SK-N-SH (cell line): ENCODE measurements at regions not wholly inside any gene's neighbourhood (a gene's known extent, or its start where the extent isn't known, plus 50 kb on each side); places are given as distances from the start of the nearest gene placed in this dataset.

Experiments used
- CTCF ChIA-PET: fragments of 300-600, 350-600 bp; formaldehyde crosslinking; extraction: SDS; loops from one replicate; lab custom pipeline; 2021; lab: Yijun Ruan, JAX
- POLR2A ChIA-PET: fragments of 350-600 bp; sonication (Branson Sonifier 250); formaldehyde crosslinking; extraction: SDS; loops from one replicate; lab custom pipeline; 2020; ENCODE audit warnings: antibody characterized with exemption, inconsistent platforms; lab: Yijun Ruan, JAX
- DNase-seq: peaks from one replicate; pipeline ENCODE4 v3.0.0; 2012
- H2AFZ ChIP-seq: fragments of 200-600 bp; sonication (generic); 2 replicates; pipeline ENCODE4 v1.8.1; 2016; ENCODE audit warnings: antibody characterized with exemption, mild to moderate bottlenecking, low read depth
- H3F3A ChIP-seq: fragments of 200-600 bp; sonication (generic); replicated peaks from 2 replicates; pipeline ENCODE3; 2016; ENCODE audit warnings: antibody characterized with exemption, mild to moderate bottlenecking; ENCODE audit not compliant: insufficient read depth
- H3K27ac ChIP-seq, 2 experiments: fragments of 200-500 bp in 1 of 2; fragments of 200-600 bp in 1 of 2; sonication (Bioruptor generic) in 1 of 2; sonication (generic), shearing (Covaris generic) in 1 of 2; 2 replicates each; pipeline versions ENCODE4 v1.5.1 to v1.6.1; 2014 to 2016; ENCODE audit warnings: low read depth in 2 of 2, inconsistent platforms in 1 of 2, low read length in 1 of 2, mild to moderate bottlenecking in 1 of 2, mixed read lengths in 1 of 2
- H3K27me3 ChIP-seq: fragments of 200-600 bp; sonication (generic), shearing (Covaris generic); 2 replicates; pipeline ENCODE4 v1.6.1; 2016; ENCODE audit warnings: mixed run types; ENCODE audit not compliant: insufficient read depth
- H3K36me3 ChIP-seq, 2 experiments: fragments of 200-500 bp in 1 of 2; fragments of 200-600 bp in 1 of 2; sonication (Bioruptor generic) in 1 of 2; sonication (generic) in 1 of 2; replicated peaks in 1 of 2; 2 replicates each; pipeline versions ENCODE3 to v1.5.1; 2014 to 2016; ENCODE audit warnings: low read length in 1 of 2, mild to moderate bottlenecking in 1 of 2; ENCODE audit not compliant: insufficient read depth in 2 of 2, control insufficient read depth in 1 of 2
- H3K4me1 ChIP-seq, 2 experiments: fragments of 200-500 bp in 1 of 2; fragments of 200-600 bp in 1 of 2; sonication (Bioruptor generic) in 1 of 2; sonication (generic), shearing (Covaris generic) in 1 of 2; 2 replicates each; pipeline versions ENCODE4 v1.5.1 to v1.6.1; 2014 to 2016; ENCODE audit warnings: low read depth in 1 of 2, low read length in 1 of 2, mixed run types in 1 of 2; ENCODE audit not compliant: insufficient read depth in 2 of 2, control insufficient read depth in 1 of 2
- H3K4me2 ChIP-seq: fragments of 200-600 bp; sonication (generic), shearing (Covaris generic); 2 replicates; pipeline ENCODE4 v1.6.1; 2017; ENCODE audit warnings: mixed run types
- H3K4me3 ChIP-seq, 2 experiments: fragments of 200-500 bp in 1 of 2; fragments of 200-600 bp in 1 of 2; sonication (Bioruptor generic) in 1 of 2; sonication (generic), shearing (Covaris generic) in 1 of 2; 2 replicates each; pipeline versions ENCODE4 v1.5.1 to v1.8.1; 2014 to 2016; ENCODE audit warnings: low read depth in 2 of 2, inconsistent platforms in 1 of 2, low read length in 1 of 2, mild to moderate bottlenecking in 1 of 2, mixed read lengths in 1 of 2, moderate library complexity in 1 of 2
- H3K79me2 ChIP-seq: fragments of 200-600 bp; sonication (generic); 2 replicates; pipeline ENCODE4 v1.8.1; 2017; ENCODE audit warnings: mild to moderate bottlenecking; ENCODE audit not compliant: insufficient read depth
- H3K9ac ChIP-seq: fragments of 200-600 bp; sonication (generic); 2 replicates; pipeline ENCODE4 v1.6.1; 2017; ENCODE audit warnings: mixed run types
- H3K9me2 ChIP-seq: fragments of 200-600 bp; sonication (generic); 2 replicates; pipeline ENCODE4 v1.6.1; 2017; ENCODE audit warnings: mixed run types
- H3K9me3 ChIP-seq: fragments of 200-600 bp; sonication (generic); 2 replicates; pipeline ENCODE4 v1.6.1; 2017; ENCODE audit warnings: mixed run types, mild to moderate bottlenecking, moderate library complexity
- H4K20me1 ChIP-seq: fragments of 200-600 bp; sonication (generic); 2 replicates; pipeline ENCODE4 v1.6.1; 2017; ENCODE audit warnings: mild to moderate bottlenecking, mixed run types; ENCODE audit not compliant: insufficient read depth
- EZH2phosphoT487 ChIP-seq: fragments of 200-600 bp; sonication (generic); IDR thresholded peaks from 2 replicates; pipeline ENCODE4 v1.6.1; 2017; ENCODE audit warnings: low read depth, mixed run types, mild to moderate bottlenecking, antibody characterized with exemption, moderate library complexity, borderline replicate concordance
- MEF2A ChIP-seq: IDR thresholded peaks from 2 replicates; pipeline ENCODE4 v1.4.0; 2012; ENCODE audit warnings: low read depth, borderline replicate concordance
- MXI1 ChIP-seq: IDR thresholded peaks from 2 replicates; pipeline ENCODE4 v1.6.1; 2012; ENCODE audit warnings: mild to moderate bottlenecking, low read depth, low read length, improper control_type of control experiment
- RFX5 ChIP-seq: IDR thresholded peaks from 2 replicates; pipeline ENCODE4 v1.6.1; 2012; ENCODE audit warnings: mild to moderate bottlenecking, improper control_type of control experiment, low read length
- RXRA ChIP-seq: IDR thresholded peaks from 2 replicates; pipeline ENCODE4 v1.4.0; 2012; ENCODE audit warnings: low read depth, mild to moderate bottlenecking, borderline replicate concordance
- SIN3A ChIP-seq: IDR thresholded peaks from 2 replicates; pipeline ENCODE4 v1.6.1; 2012; ENCODE audit warnings: low read depth, mild to moderate bottlenecking, low read length, moderate library complexity, borderline replicate concordance
- WGBS: methylation state at CpG from one replicate; pipeline ENCODE4 v1.1.6; 2017; ENCODE audit warnings: low lambda C conversion rate; 5-methylcytosine and 5-hydroxymethylcytosine counted together
- TF ChIP-seq, protein P1 (sequence below): fragments of 150-350 bp; IDR thresholded peaks from 2 replicates; pipeline ENCODE4 v1.6.1; 2016; ENCODE audit warnings: mild to moderate bottlenecking, low read depth, low read length
- TF ChIP-seq, protein P2 (sequence below): fragments of 150-350 bp; IDR thresholded peaks from 2 replicates; pipeline ENCODE4 v1.6.1; 2017; ENCODE audit warnings: antibody characterized with exemption, low read length, low read depth, borderline replicate concordance
- TF ChIP-seq, protein P3 (sequence below): IDR thresholded peaks from 2 replicates; pipeline ENCODE4 v1.4.0; 2012; ENCODE audit warnings: low read depth, borderline replicate concordance
- TF ChIP-seq, protein P4 (sequence below): IDR thresholded peaks from 2 replicates; pipeline ENCODE4; 2012

- TF ChIP-seq MXI1 = no peak
- no peak overlapping the region for H3K27ac ChIP-seq
- no peaks in the 10 kb centered on the region for H3K27me3 ChIP-seq
- H3K79me2 ChIP-seq = no peaks in the 10 kb centered on the region
- no peak overlapping the region for H3K4me2 ChIP-seq
- H4K20me1 ChIP-seq = no peaks in the 10 kb centered on the region
- H3K9me3 ChIP-seq = no peaks in the 10 kb centered on the region
- H3K9me2 ChIP-seq = no peaks in the 10 kb centered on the region
- no peak overlapping the region for H3K9ac ChIP-seq
- H3K36me3 ChIP-seq = no peaks in the 10 kb centered on the region
- no peak overlapping the region for H3K4me3 ChIP-seq
- no peak overlapping the region for H2AFZ ChIP-seq
- H3K4me1 ChIP-seq = no peaks in the 10 kb centered on the region
- ChIA-PET POLR2A (no interaction called here), CTCF (no interaction called here)
- 12% methylated on average over 5 of the region's 5 CpGs for WGBS
- no peaks in the 10 kb centered on the region for H3F3A ChIP-seq
- no peak for DNase-seq
Measured at GRCh38 chr5:26498972-26499371, 539.4 kb downstream of the CDH9 start.

GRCh38 chr5:26495437-26495836 is 542.9 kb downstream of the CDH9 start:
- H3K4me3 ChIP-seq = no peak overlapping the region
- no peaks in the 10 kb centered on the region for H3K9me2 ChIP-seq
- H3K79me2 ChIP-seq = no peaks in the 10 kb centered on the region
- no peak for DNase-seq
- TF ChIP-seq, protein P1, sequence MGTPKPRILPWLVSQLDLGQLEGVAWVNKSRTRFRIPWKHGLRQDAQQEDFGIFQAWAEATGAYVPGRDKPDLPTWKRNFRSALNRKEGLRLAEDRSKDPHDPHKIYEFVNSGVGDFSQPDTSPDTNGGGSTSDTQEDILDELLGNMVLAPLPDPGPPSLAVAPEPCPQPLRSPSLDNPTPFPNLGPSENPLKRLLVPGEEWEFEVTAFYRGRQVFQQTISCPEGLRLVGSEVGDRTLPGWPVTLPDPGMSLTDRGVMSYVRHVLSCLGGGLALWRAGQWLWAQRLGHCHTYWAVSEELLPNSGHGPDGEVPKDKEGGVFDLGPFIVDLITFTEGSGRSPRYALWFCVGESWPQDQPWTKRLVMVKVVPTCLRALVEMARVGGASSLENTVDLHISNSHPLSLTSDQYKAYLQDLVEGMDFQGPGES = no peak
- no peak for TF ChIP-seq RFX5
- no peak for TF ChIP-seq RXRA
- TF ChIP-seq SIN3A = no peak
- TF ChIP-seq, protein P2, sequence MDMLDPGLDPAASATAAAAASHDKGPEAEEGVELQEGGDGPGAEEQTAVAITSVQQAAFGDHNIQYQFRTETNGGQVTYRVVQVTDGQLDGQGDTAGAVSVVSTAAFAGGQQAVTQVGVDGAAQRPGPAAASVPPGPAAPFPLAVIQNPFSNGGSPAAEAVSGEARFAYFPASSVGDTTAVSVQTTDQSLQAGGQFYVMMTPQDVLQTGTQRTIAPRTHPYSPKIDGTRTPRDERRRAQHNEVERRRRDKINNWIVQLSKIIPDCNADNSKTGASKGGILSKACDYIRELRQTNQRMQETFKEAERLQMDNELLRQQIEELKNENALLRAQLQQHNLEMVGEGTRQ = no peak
- no peak for TF ChIP-seq MXI1
- TF ChIP-seq, protein P3, sequence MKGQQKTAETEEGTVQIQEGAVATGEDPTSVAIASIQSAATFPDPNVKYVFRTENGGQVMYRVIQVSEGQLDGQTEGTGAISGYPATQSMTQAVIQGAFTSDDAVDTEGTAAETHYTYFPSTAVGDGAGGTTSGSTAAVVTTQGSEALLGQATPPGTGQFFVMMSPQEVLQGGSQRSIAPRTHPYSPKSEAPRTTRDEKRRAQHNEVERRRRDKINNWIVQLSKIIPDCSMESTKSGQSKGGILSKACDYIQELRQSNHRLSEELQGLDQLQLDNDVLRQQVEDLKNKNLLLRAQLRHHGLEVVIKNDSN = no peak
- TF ChIP-seq, protein P4, sequence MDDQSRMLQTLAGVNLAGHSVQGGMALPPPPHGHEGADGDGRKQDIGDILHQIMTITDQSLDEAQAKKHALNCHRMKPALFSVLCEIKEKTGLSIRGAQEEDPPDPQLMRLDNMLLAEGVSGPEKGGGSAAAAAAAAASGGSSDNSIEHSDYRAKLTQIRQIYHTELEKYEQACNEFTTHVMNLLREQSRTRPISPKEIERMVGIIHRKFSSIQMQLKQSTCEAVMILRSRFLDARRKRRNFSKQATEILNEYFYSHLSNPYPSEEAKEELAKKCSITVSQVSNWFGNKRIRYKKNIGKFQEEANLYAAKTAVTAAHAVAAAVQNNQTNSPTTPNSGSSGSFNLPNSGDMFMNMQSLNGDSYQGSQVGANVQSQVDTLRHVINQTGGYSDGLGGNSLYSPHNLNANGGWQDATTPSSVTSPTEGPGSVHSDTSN = no peak
- no peak for TF ChIP-seq MEF2A
- no peak for TF ChIP-seq EZH2phosphoT487
- no peaks in the 10 kb centered on the region for H3K4me1 ChIP-seq
- no peak overlapping the region for H3K9ac ChIP-seq
- H3K9me3 ChIP-seq = no peaks in the 10 kb centered on the region; the same call in 1 of the 2 replicates
- H3K27me3 ChIP-seq = no peaks in the 10 kb centered on the region
- H4K20me1 ChIP-seq = no peaks in the 10 kb centered on the region
- ChIA-PET CTCF (interaction anchor here (1.2 kb wide), 1 partner anchor 13 kb away, joined by 4 read pairs; no protein-coding TSS in a partner anchor), POLR2A (no interaction called here)
- H3K27ac ChIP-seq = no peak overlapping the region
- H3K36me3 ChIP-seq = no peaks in the 10 kb centered on the region
- H3F3A ChIP-seq = no peaks in the 10 kb centered on the region
- H3K4me2 ChIP-seq = no peak overlapping the region
- 0% methylated on average over 2 of the region's 2 CpGs for WGBS
- H2AFZ ChIP-seq = no peak overlapping the region
